Right atrium auricular region (tissue), 2 donors: ENCODE measurements at regions not wholly inside any gene's neighbourhood (a gene's known extent, or its start where the extent isn't known, plus 50 kb on each side); places are given as distances from the start of the nearest gene placed in this dataset.

Experiments used
- DNase-seq: peaks from one replicate; pipeline ENCODE4 v3.0.0-alpha.2; 2019; ENCODE audit warnings: low spot score
- H3K27ac ChIP-seq, 2 donors: fragments of 200-600 bp; sonication (generic); 1 replicate in 1 of 2; 2 replicates in 1 of 2; pipeline ENCODE4 v1.5.1; 2016 to 2019
- H3K27me3 ChIP-seq, 2 donors: fragments of 200-600 bp; sonication (generic); one replicate each; pipeline versions ENCODE4 v1.5.1 to v1.6.0; 2017 to 2019
- H3K36me3 ChIP-seq: fragments of 200-600 bp; sonication (generic); one replicate; pipeline ENCODE4 v1.5.1; 2016
- H3K4me1 ChIP-seq, 2 donors: fragments of 200-600 bp; sonication (generic); one replicate each; pipeline versions ENCODE4 v1.5.1 to v1.6.0; 2017 to 2019
- H3K4me3 ChIP-seq, 2 donors: fragments of 200-600 bp; sonication (generic); 1 replicate in 1 of 2; 2 replicates in 1 of 2; pipeline ENCODE4 v1.5.1; 2017 to 2019; ENCODE audit warnings: mild to moderate bottlenecking in 1 of 2, moderate library complexity in 1 of 2
- H3K9me3 ChIP-seq, 2 donors: fragments of 200-600 bp; sonication (generic); one replicate each; pipeline ENCODE4 v1.5.1; 2019
- CTCF ChIP-seq, 2 donors: fragments of 200-600 bp; sonication (generic); IDR thresholded peaks; one replicate each; pipeline ENCODE4 v1.5.1; 2019; ENCODE audit warnings: antibody characterized with exemption in 2 of 2

- no peak overlapping the region for H3K27ac ChIP-seq
- no peaks in the 10 kb centered on the region for H3K9me3 ChIP-seq
- H3K27me3 ChIP-seq = no peaks in the 10 kb centered on the region
- no peak for TF ChIP-seq CTCF (IDR thresholded peaks at IDR 0.05)
- DNase-seq = no peak
- H3K4me1 ChIP-seq = no peaks in the 10 kb centered on the region
- no peaks in the 10 kb centered on the region for H3K36me3 ChIP-seq
- H3K4me3 ChIP-seq = no peak overlapping the region
These were observed 269.8 kb downstream of the RFC3 start for GRCh38 chr13:34087791-34088190.

- Histone ChIP-seq H3K9me3 (peaks cover 0 to 1% of the 10 kb centered on the region in 2 donors), H3K4me3 (no peak overlapping the region), H3K36me3 (no peaks in the 10 kb centered on the region), H3K4me1 (no peaks in the 10 kb centered on the region), H3K27ac (no peak overlapping the region), H3K27me3 (no peaks in the 10 kb centered on the region)
- no peak for TF ChIP-seq CTCF (IDR thresholded peaks at IDR 0.05)
- DNase-seq = no peak
These were observed 285.9 kb downstream of the RFC3 start for GRCh38 chr13:34103854-34104253.

GRCh38 chr13:34104853-34105252 is 286.9 kb downstream of the RFC3 start:
- Histone ChIP-seq H3K36me3 (no peaks in the 10 kb centered on the region), H3K27ac (no peak overlapping the region), H3K4me3 (no peak overlapping the region), H3K4me1 (no peaks in the 10 kb centered on the region), H3K9me3 (peaks cover 0 to 11% of the 10 kb centered on the region in 2 donors), H3K27me3 (no peaks in the 10 kb centered on the region)
- DNase-seq = no peak
- no peak for TF ChIP-seq CTCF (IDR thresholded peaks at IDR 0.05)

- Histone ChIP-seq H3K4me3 (no peak overlapping the region), H3K9me3 (peaks cover 0 to 12% of the 10 kb centered on the region in 2 donors), H3K4me1 (no peaks in the 10 kb centered on the region), H3K27me3 (no peaks in the 10 kb centered on the region), H3K36me3 (no peaks in the 10 kb centered on the region), H3K27ac (no peak overlapping the region)
- TF ChIP-seq CTCF (IDR thresholded peaks at IDR 0.05) = no peak
- DNase-seq = no peak
These were observed 289.9 kb downstream of the RFC3 start for GRCh38 chr13:34107806-34108205.

GRCh38 chr13:34108410-34108809 is 290.5 kb downstream of the RFC3 start:
- Histone ChIP-seq H3K9me3 (peaks cover 0 to 12% of the 10 kb centered on the region in 2 donors), H3K27me3 (no peaks in the 10 kb centered on the region), H3K27ac (no peak overlapping the region), H3K4me1 (no peaks in the 10 kb centered on the region), H3K4me3 (no peak overlapping the region), H3K36me3 (no peaks in the 10 kb centered on the region)
- TF ChIP-seq CTCF (IDR thresholded peaks at IDR 0.05) = no peak
- no peak for DNase-seq

- no peaks in the 10 kb centered on the region for H3K36me3 ChIP-seq
- no peaks in the 10 kb centered on the region for H3K4me1 ChIP-seq
- peaks cover 0 to 3% of the 10 kb centered on the region in 2 donors for H3K9me3 ChIP-seq
- H3K4me3 ChIP-seq = no peak overlapping the region
- no peak overlapping the region for H3K27ac ChIP-seq
- DNase-seq = no peak
- no peaks in the 10 kb centered on the region for H3K27me3 ChIP-seq
- no peak for TF ChIP-seq CTCF (IDR thresholded peaks at IDR 0.05)
These were observed 296.6 kb downstream of the RFC3 start for GRCh38 chr13:34114581-34114980.
